ENCODE measurements at regions not wholly inside any gene's neighbourhood (a gene's known extent, or its start where the extent isn't known, plus 50 kb on each side); places are given as distances from the start of the nearest gene placed in this dataset.

DNA sequence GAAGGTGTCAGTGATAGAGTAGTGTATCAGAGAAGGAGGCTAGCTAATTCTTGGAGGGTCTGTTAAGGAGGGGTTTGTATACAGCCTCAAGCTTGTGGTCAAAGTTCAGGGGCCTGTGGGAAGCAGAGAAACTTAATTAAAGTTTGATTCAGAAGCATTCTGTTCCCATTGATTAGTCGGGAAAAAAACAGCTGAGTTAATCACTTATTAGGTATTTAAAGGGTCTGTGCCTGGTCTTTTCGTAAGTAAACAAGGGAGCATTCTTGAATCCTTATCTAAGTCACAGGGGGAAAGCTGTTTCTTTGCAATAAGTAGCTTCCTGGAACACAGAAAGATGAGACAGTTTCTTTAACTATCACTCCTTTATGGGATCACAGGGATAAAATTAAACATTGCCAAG, 492.1 kb downstream of the PCDH10 start:
- TF ChIP-seq, protein P1, sequence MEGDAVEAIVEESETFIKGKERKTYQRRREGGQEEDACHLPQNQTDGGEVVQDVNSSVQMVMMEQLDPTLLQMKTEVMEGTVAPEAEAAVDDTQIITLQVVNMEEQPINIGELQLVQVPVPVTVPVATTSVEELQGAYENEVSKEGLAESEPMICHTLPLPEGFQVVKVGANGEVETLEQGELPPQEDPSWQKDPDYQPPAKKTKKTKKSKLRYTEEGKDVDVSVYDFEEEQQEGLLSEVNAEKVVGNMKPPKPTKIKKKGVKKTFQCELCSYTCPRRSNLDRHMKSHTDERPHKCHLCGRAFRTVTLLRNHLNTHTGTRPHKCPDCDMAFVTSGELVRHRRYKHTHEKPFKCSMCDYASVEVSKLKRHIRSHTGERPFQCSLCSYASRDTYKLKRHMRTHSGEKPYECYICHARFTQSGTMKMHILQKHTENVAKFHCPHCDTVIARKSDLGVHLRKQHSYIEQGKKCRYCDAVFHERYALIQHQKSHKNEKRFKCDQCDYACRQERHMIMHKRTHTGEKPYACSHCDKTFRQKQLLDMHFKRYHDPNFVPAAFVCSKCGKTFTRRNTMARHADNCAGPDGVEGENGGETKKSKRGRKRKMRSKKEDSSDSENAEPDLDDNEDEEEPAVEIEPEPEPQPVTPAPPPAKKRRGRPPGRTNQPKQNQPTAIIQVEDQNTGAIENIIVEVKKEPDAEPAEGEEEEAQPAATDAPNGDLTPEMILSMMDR (IDR thresholded peaks at IDR 0.05; ENCODE audit: insufficient read depth, low read depth, low read length), result no peak
- no peak for TF ChIP-seq EZH2 (IDR thresholded peaks at IDR 0.05; ENCODE audit: insufficient read depth, low read length)
